ENCODE measurements at regions not wholly inside any gene's neighbourhood (a gene's known extent, or its start where the extent isn't known, plus 50 kb on each side); places are given as distances from the start of the nearest gene placed in this dataset.
A peak's percentile ranks its signal among the peaks of the same experiment; 100 is the strongest.

- FAIRE-seq, result no peak
- no peak overlapping the region for H2BK20ac ChIP-seq (ENCODE audit: low read length)
- POLR2A ChIA-PET (ENCODE audit: partially characterized antibody), result no interaction called here
Measured at GRCh38 chr9:91032121-91032531, 230.5 kb downstream of the SYK start.

More at GRCh38 chr9:91032121-91032531, 230.5 kb downstream of the SYK start:
- CTCF ChIA-PET (ENCODE audit: partially characterized antibody), result interaction anchor here (0.6 to 7.7 kb wide), 6 partner anchors 67 to 702 kb away, joined by 3 to 68 read pairs (median 4); partner anchors contain the start of gene NFIL3
- no peaks in the 10 kb centered on the region for H3K79me1 ChIP-seq (ENCODE audit: low read depth, low read length)
- no peak overlapping the region for H4K8ac ChIP-seq (ENCODE audit: extremely low read depth, insufficient read depth, low read length)
- no peaks in the 10 kb centered on the region for H3K23me2 ChIP-seq (ENCODE audit: low read depth, low read length)
- H3K4ac ChIP-seq (replicated peaks; ENCODE audit: insufficient read length, low read depth, low read length), result no peak overlapping the region
- H3K9me3 ChIP-seq (ENCODE audit: insufficient read depth in 2 of 2, low read depth in 1 of 2, low read length in 1 of 2), result no peaks in the 10 kb centered on the region
- no peak overlapping the region for H2BK120ac ChIP-seq (replicated peaks; ENCODE audit: low read depth, low read length)
- no peak overlapping the region for H4K91ac ChIP-seq (replicated peaks; ENCODE audit: insufficient read length, low read length)
- H3K79me2 ChIP-seq (ENCODE audit: control insufficient read depth in 1 of 2, insufficient read depth in 2 of 2, low read length in 2 of 2), result no peaks in the 10 kb centered on the region
- no peak overlapping the region for H3K18ac ChIP-seq (ENCODE audit: extremely low read depth, low read length)
- no peaks in the 10 kb centered on the region for H3K27me3 ChIP-seq (replicated peaks in 1 of 4; ENCODE audit: control insufficient read depth in 3 of 4, extremely low read depth in 1 of 4, insufficient read depth in 3 of 4, low read length in 3 of 4)
- H3K4me2 ChIP-seq (ENCODE audit: insufficient read depth in 1 of 2, low read depth in 2 of 2, low read length in 2 of 2), result no peak overlapping the region
- 95% methylated on average over 7 of the region's 7 CpGs; no CpG with 5 or more reads in 1 of the 2 experiments for WGBS, 2 experiments (ENCODE audit: extremely low coverage in 1 of 2, insufficient coverage in 1 of 2, insufficient read length in 1 of 2, insufficient replicate concordance in 2 of 2, low coverage in 1 of 2, low lambda C conversion rate in 2 of 2, missing lambda C conversion rate in 1 of 2)
- no peak overlapping the region for H3K23ac ChIP-seq (ENCODE audit: insufficient read length)
- H3K36me3 ChIP-seq (ENCODE audit: control insufficient read depth in 2 of 4, insufficient read depth in 4 of 4, low read length in 3 of 4), result no peaks in the 10 kb centered on the region
- H2AFZ ChIP-seq (ENCODE audit: low read length), result 0 out of 2 replicates have a peak overlapping the region, but pooled peaks have one; percentile 38
- no peak overlapping the region for H3K4me3 ChIP-seq (ENCODE audit: extremely low read depth in 1 of 4, insufficient read depth in 2 of 4, low read depth in 3 of 4, low read length in 4 of 4)
- no peak overlapping the region for H3K27ac ChIP-seq (ENCODE audit: low read depth, low read length)
- H2BK12ac ChIP-seq (ENCODE audit: low read depth, low read length), result no peak overlapping the region
- no peak overlapping the region for H2BK5ac ChIP-seq (ENCODE audit: low read depth, low read length)
- no peak overlapping the region for H2BK15ac ChIP-seq (ENCODE audit: low read length)
- H4K5ac ChIP-seq (ENCODE audit: insufficient read length, low read depth, low read length), result no peak overlapping the region
- H3K9ac ChIP-seq (replicated peaks in 1 of 4; ENCODE audit: extremely low read depth in 1 of 4, low read depth in 3 of 4, low read length in 3 of 4), result no peak overlapping the region
- TF ChIP-seq EP300 (IDR thresholded peaks at IDR 0.05; ENCODE audit: borderline replicate concordance in 1 of 2, low read depth in 2 of 2, low read length in 2 of 2), result no peak
- no peak overlapping the region for H2AK5ac ChIP-seq (ENCODE audit: low read depth, low read length)
- no peak overlapping the region for H3K14ac ChIP-seq (ENCODE audit: insufficient read length)
- DNase-seq (ENCODE audit: low read depth in 1 of 2, low spot score in 2 of 2), result no peak
- no peaks in the 10 kb centered on the region for H3K4me1 ChIP-seq (replicated peaks in 1 of 4; ENCODE audit: control insufficient read depth in 3 of 4, insufficient read depth in 4 of 4, low read length in 3 of 4)
- H3K56ac ChIP-seq (replicated peaks; ENCODE audit: insufficient read length, low read depth, low read length), result no peak overlapping the region
- no peaks in the 10 kb centered on the region for H4K20me1 ChIP-seq (replicated peaks in 1 of 2; ENCODE audit: control insufficient read depth in 1 of 2, insufficient read depth in 2 of 2, low read length in 2 of 2)
